ENCODE measurements at regions not wholly inside any gene's neighbourhood (a gene's known extent, or its start where the extent isn't known, plus 50 kb on each side); places are given as distances from the start of the nearest gene placed in this dataset.

DNA sequence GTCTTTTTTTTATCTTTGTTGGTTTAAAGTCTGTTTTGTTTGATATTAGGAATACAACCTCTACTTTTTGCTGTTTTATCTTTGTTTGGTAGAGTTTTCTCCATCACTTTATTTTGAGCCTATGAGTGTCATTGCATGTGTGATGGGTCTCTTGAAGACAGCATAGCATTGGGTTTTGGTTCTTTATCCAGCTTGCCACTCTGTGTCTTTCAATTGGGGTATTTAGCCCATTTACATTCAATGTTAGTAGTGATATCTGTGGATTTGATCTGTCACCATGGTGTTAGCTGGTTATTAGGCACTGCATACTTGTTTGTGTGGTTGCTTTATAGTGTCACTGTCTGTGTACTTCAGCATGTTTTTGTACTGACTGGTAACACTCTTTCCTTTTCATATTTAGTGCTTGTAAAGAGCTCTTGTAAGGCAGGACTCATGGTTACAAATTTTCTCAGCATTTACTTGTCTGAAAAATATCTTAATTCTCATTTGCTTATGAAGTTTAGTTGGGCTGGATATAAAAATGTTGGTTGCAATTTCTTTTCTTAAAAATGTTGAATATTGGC is 845.5 kb downstream of the TLE4 start:
- no peak for TF ChIP-seq POLR2A (IDR thresholded peaks at IDR 0.05)
- TF ChIP-seq, protein P1, sequence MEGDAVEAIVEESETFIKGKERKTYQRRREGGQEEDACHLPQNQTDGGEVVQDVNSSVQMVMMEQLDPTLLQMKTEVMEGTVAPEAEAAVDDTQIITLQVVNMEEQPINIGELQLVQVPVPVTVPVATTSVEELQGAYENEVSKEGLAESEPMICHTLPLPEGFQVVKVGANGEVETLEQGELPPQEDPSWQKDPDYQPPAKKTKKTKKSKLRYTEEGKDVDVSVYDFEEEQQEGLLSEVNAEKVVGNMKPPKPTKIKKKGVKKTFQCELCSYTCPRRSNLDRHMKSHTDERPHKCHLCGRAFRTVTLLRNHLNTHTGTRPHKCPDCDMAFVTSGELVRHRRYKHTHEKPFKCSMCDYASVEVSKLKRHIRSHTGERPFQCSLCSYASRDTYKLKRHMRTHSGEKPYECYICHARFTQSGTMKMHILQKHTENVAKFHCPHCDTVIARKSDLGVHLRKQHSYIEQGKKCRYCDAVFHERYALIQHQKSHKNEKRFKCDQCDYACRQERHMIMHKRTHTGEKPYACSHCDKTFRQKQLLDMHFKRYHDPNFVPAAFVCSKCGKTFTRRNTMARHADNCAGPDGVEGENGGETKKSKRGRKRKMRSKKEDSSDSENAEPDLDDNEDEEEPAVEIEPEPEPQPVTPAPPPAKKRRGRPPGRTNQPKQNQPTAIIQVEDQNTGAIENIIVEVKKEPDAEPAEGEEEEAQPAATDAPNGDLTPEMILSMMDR (IDR thresholded peaks at IDR 0.05): no peak

Measured in body of pancreas (tissue), 4 donors.